Neural progenitor cell (in vitro differentiated cells): ENCODE measurements at regions not wholly inside any gene's neighbourhood (a gene's known extent, or its start where the extent isn't known, plus 50 kb on each side); places are given as distances from the start of the nearest gene placed in this dataset.
"Not testable (repeated sequence)": the region's sequence is repeated elsewhere in the genome, so short reads cannot be mapped to it uniquely, and the experiment has no call there.

Experiments used
- DNase-seq: peaks from one replicate; pipeline ENCODE4 v3.0.0-alpha.2; 2016; ENCODE audit warnings: low spot score
- H2AFZ ChIP-seq: fragments of 200-600 bp; sonication (generic); replicated peaks from 2 replicates; pipeline ENCODE4 v1.6.1; 2016; ENCODE audit warnings: antibody characterized with exemption
- H3F3A ChIP-seq: fragments of 200-600 bp; sonication (generic); 2 replicates; pipeline ENCODE4 v1.6.1; 2016; ENCODE audit warnings: antibody characterized with exemption, low read depth
- H3K27ac ChIP-seq: fragments of 200-600 bp; sonication (generic); 2 replicates; pipeline ENCODE4 v1.5.1; 2016; ENCODE audit warnings: mild to moderate bottlenecking
- H3K27me3 ChIP-seq: fragments of 200-600 bp; sonication (generic); 2 replicates; pipeline ENCODE4 v1.6.1; 2016; ENCODE audit warnings: mild to moderate bottlenecking, moderate library complexity
- H3K36me3 ChIP-seq: fragments of 200-600 bp; sonication (generic); 2 replicates; pipeline ENCODE4 v1.5.1; 2016
- H3K4me1 ChIP-seq: fragments of 200-600 bp; sonication (generic); 2 replicates; pipeline ENCODE4 v1.6.1; 2016; ENCODE audit warnings: mixed run types
- H3K4me2 ChIP-seq: fragments of 200-600 bp; sonication (generic); 2 replicates; pipeline ENCODE4 v1.6.1; 2016
- H3K4me3 ChIP-seq: fragments of 200-600 bp; sonication (generic); 2 replicates; pipeline ENCODE4 v1.5.1; 2016
- H3K79me2 ChIP-seq: fragments of 200-600 bp; sonication (generic); 2 replicates; pipeline ENCODE4 v1.6.1; 2016; ENCODE audit warnings: low read depth
- H3K9ac ChIP-seq: fragments of 200-600 bp; sonication (generic); 2 replicates; pipeline ENCODE4 v1.6.1; 2016
- H3K9me3 ChIP-seq: fragments of 200-600 bp; sonication (generic); 2 replicates; pipeline ENCODE4 v1.5.1; 2016; ENCODE audit warnings: low read depth
- H4K20me1 ChIP-seq: fragments of 200-600 bp; sonication (generic); 2 replicates; pipeline ENCODE4 v1.6.1; 2016; ENCODE audit warnings: low read depth
- H3K27ac Mint-ChIP-seq: 3 replicates; pipeline ENCODE4 v1.8.0; 2021; ENCODE audit warnings: mixed read lengths
- H3K27me3 Mint-ChIP-seq: 2 replicates; pipeline ENCODE4 v1.8.0; 2022; ENCODE audit warnings: low read depth, mild to moderate bottlenecking, inconsistent platforms, moderate library complexity, mixed read lengths; ENCODE audit not compliant: insufficient read depth
- H3K36me3 Mint-ChIP-seq: 3 replicates; pipeline ENCODE4 v1.8.0; 2021; ENCODE audit warnings: mixed read lengths
- H3K4me1 Mint-ChIP-seq: 3 replicates; pipeline ENCODE4 v1.8.0; 2021; ENCODE audit warnings: mixed read lengths
- H3K4me3 Mint-ChIP-seq: 3 replicates; pipeline ENCODE4 v1.8.0; 2021; ENCODE audit warnings: mild to moderate bottlenecking, moderate library complexity, mixed read lengths
- H3K9me3 Mint-ChIP-seq: 3 replicates; pipeline ENCODE4 v1.8.0; 2020; ENCODE audit warnings: mixed read lengths
- EZH2 ChIP-seq: fragments of 200-600 bp; sonication (generic); IDR thresholded peaks from 2 replicates; pipeline ENCODE4 v1.6.1; 2017; ENCODE audit warnings: antibody characterized with exemption, mild to moderate bottlenecking, moderate library complexity
- EZH2phosphoT487 ChIP-seq: fragments of 200-600 bp; sonication (generic); IDR thresholded peaks from 2 replicates; pipeline ENCODE4 v1.6.1; 2017; ENCODE audit warnings: antibody characterized with exemption
- TF ChIP-seq, protein P1 (sequence below): fragments of 200-600 bp; sonication (generic); IDR thresholded peaks from 2 replicates; pipeline ENCODE4 v1.5.1; 2017; ENCODE audit warnings: antibody characterized with exemption, mild to moderate bottlenecking

DNA sequence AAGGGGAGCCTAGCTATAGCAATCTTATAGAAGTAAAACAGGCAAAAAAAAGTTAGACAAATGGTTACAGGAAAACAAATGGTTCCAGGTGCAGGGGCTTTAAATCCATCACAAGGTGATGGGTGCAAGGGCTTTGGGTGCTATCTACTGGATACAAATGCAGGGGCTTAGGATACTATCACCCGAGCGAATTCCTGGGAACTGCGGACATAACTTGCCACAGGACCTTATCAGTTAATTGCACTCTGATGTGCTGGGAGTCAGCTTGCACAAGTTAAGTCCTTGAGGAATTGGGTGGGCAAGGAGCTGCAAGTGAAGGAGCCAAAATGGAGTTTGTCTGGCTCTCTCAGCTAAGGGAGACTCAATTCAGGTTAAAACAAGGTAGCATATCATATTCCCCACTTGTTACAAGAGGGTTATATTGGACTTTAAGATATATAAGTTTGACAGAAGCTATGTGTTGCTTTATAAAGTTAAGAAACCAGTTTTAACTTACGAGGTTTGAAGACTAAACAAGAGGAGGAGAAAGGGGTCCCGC lies 115.0 kb upstream of the PZP start:
- Mint-ChIP-seq H3K36me3 (peaks cover 8% of the 10 kb centered on the region), H3K27ac (no peak overlapping the region), H3K4me1 (peaks cover 13% of the 10 kb centered on the region), H3K27me3 (peaks cover 9% of the 10 kb centered on the region), H3K9me3 (no peaks in the 10 kb centered on the region), H3K4me3 (no peak overlapping the region)
- no peak overlapping the region for H3K4me3 ChIP-seq
- no peaks in the 10 kb centered on the region for H3K36me3 ChIP-seq
- H3K9me3 ChIP-seq, result no peaks in the 10 kb centered on the region
- peaks cover 7% of the 10 kb centered on the region for H3K4me1 ChIP-seq
- H4K20me1 ChIP-seq, result no peaks in the 10 kb centered on the region
- no peak overlapping the region for H3K9ac ChIP-seq
- no peak overlapping the region for H3K27ac ChIP-seq
- TF ChIP-seq EZH2phosphoT487 (no peak), EZH2 (no peak)
- TF ChIP-seq, protein P1, sequence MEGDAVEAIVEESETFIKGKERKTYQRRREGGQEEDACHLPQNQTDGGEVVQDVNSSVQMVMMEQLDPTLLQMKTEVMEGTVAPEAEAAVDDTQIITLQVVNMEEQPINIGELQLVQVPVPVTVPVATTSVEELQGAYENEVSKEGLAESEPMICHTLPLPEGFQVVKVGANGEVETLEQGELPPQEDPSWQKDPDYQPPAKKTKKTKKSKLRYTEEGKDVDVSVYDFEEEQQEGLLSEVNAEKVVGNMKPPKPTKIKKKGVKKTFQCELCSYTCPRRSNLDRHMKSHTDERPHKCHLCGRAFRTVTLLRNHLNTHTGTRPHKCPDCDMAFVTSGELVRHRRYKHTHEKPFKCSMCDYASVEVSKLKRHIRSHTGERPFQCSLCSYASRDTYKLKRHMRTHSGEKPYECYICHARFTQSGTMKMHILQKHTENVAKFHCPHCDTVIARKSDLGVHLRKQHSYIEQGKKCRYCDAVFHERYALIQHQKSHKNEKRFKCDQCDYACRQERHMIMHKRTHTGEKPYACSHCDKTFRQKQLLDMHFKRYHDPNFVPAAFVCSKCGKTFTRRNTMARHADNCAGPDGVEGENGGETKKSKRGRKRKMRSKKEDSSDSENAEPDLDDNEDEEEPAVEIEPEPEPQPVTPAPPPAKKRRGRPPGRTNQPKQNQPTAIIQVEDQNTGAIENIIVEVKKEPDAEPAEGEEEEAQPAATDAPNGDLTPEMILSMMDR, result no peak
- no peaks in the 10 kb centered on the region for H3K27me3 ChIP-seq
- no peak for DNase-seq
- no peak overlapping the region for H3K4me2 ChIP-seq
- H2AFZ ChIP-seq, result no peak overlapping the region
- peaks cover 4% of the 10 kb centered on the region for H3F3A ChIP-seq
- no peaks in the 10 kb centered on the region for H3K79me2 ChIP-seq

DNA sequence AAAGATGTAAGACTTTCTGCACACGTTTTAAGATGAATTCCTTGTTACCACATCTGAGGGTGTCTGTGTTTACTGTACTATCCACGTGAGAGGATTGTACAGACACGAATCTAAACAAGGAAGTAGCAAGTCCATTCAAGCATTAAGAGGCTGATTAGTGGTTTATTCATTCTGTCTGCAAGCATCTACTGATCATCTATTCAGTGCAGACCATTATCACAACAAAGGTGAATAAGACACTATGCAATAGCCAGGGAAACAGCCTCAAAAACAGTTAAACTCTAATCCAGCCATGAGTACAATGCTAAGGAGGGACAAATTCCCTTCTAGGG lies 111.6 kb upstream of the PZP start:
- Histone ChIP-seq H3K4me1 (peaks cover 7% of the 10 kb centered on the region), H3K4me2 (peak overlapping the region; percentile 35), H3K27me3 (no peaks in the 10 kb centered on the region), H3K9ac (no peak overlapping the region), H3K4me3 (no peak overlapping the region), H3F3A (peaks cover 4% of the 10 kb centered on the region), H3K9me3 (no peaks in the 10 kb centered on the region), H4K20me1 (no peaks in the 10 kb centered on the region), H3K36me3 (no peaks in the 10 kb centered on the region), H3K79me2 (no peaks in the 10 kb centered on the region), H3K27ac (no peak overlapping the region), H2AFZ (no peak overlapping the region)
- Mint-ChIP-seq H3K36me3 (no peaks in the 10 kb centered on the region), H3K9me3 (no peaks in the 10 kb centered on the region), H3K27me3 (peaks cover 5% of the 10 kb centered on the region), H3K27ac (peak overlapping the region; percentile 11), H3K4me1 (peaks cover 9% of the 10 kb centered on the region), H3K4me3 (no peak overlapping the region)
- DNase-seq, result no peak
- TF ChIP-seq EZH2phosphoT487 (no peak), EZH2 (no peak)
- TF ChIP-seq, protein P1, result no peak

DNA sequence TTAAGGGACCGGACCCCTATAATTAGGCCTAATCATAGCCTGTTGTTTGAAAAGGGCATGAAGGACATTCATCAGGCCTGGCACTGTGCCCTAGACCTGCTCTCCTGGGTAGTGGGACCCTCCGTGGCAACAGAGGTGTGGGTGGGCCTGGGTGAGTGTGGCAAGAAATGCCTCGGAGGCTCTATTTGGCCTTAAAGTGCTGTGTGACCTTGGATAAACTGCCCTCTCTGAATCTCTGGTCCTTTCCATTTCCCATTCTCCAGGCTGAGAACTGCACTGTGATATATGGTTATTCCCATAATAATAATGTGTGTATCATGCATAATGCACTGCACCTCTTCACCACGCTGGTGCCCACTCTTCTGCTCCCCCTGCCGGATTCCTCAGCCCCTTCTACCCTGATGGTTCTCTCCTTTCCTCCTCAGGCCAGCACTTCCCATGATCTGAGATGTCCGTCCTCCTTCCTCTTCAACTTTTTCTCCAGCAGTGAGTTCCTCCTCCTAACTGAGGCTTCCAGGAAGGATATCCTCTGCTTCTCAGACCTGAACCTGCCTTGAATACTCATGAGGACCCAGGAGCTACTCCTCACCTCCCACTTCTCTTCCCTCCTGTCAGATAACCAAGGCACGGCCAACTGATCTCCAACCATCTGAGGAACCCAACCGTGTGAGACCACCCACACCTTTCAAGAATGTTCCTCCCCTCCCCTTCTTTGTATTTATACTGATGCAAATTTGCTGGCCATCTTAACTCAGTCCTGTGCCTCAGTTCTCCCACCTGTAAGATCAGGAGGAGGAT lies 111.0 kb upstream of the PZP start:
- Histone ChIP-seq H3K4me3 (no peak overlapping the region), H4K20me1 (no peaks in the 10 kb centered on the region), H3K27me3 (no peaks in the 10 kb centered on the region), H3K4me1 (peaks cover 7% of the 10 kb centered on the region), H2AFZ (no peak overlapping the region), H3K4me2 (peak overlapping the region; percentile 35), H3K36me3 (no peaks in the 10 kb centered on the region), H3K79me2 (no peaks in the 10 kb centered on the region), H3K9me3 (no peaks in the 10 kb centered on the region), H3K9ac (no peak overlapping the region), H3K27ac (no peak overlapping the region), H3F3A (peaks cover 4% of the 10 kb centered on the region)
- TF ChIP-seq EZH2 (no peak), EZH2phosphoT487 (no peak)
- TF ChIP-seq, protein P1, result no peak
- Mint-ChIP-seq H3K27ac (peak overlapping the region; percentile 11), H3K4me1 (peaks cover 9% of the 10 kb centered on the region), H3K27me3 (peaks cover 5% of the 10 kb centered on the region), H3K9me3 (no peaks in the 10 kb centered on the region), H3K4me3 (no peak overlapping the region), H3K36me3 (no peaks in the 10 kb centered on the region)
- DNase-seq, result peak; percentile 20

DNA sequence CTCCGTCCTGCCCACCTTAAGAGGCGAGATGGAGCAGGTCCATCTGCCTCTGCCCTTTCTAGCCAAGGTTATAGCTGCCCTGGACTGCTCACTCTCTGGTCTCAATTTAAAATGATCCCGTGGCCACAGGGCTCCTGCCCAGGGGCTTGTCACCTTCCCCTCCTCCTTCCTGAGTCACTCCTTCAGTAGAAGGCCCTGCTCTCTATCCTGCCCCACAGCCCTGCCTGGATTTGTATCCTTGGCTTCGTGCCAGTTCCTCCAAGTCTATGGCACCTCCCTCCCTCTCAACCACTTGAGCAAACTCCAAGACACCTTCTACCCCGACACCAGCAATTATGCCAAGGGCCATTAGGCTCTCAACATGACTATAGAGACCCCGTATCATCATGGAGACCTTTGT lies 105.3 kb upstream of the PZP start:
- H3K36me3 ChIP-seq, H3K27me3 ChIP-seq, H3K9me3 ChIP-seq, DNase-seq, H3K36me3 Mint-ChIP-seq, H3K4me3 Mint-ChIP-seq, H3K4me1 ChIP-seq, H4K20me1 ChIP-seq, H3K79me2 ChIP-seq, H3K27ac ChIP-seq, H2AFZ ChIP-seq, H3K27me3 Mint-ChIP-seq, H3K4me3 ChIP-seq, H3F3A ChIP-seq, H3K9ac ChIP-seq, H3K4me1 Mint-ChIP-seq, H3K27ac Mint-ChIP-seq, H3K9me3 Mint-ChIP-seq, H3K4me2 ChIP-seq: not testable (repeated sequence)

DNA sequence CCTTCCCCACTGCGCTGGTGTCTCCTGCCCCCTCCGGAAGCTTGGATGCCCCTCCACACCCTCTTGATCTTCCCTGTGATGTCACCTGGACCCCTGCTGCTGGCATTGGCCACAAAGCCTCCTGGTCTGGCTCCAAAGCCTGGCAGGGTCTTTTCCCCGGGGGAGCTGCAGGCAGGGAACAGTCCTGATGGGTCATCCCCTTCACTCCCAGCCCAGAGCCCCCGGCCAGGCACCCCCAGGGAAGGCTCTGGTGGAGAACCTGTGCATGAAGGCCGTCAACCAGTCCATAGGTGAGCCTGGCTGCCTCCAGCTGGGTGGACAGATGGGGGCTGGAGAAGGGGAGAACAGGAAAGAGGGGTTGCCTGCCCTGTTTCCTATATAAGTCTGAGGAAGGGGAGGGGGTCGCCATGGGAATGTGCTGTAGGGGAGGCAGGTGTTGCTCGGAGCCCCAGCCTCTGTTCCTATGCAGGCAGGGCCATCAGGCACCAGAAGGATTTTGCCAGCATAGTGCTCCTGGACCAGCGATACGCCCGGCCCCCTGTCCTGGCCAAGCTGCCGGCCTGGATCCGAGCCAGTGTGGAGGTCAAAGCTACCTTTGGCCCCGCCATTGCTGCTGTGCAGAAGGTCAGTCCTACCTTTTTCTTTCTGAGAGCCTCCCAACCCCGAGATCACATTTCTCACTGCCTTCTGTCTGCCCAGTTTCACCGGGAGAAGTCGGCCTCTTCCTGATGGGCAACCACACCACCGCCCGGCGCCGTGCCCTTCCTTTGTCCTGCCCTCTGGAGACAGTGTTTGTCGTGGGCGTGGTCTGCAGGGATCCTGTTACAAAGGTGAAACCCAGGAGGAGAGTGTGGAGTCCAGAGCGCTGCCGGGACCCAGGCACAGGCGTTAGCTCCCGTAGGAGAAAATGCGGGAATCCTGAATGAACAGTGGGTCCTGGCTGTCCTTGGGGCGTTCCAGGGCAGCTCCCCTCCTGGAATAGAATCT lies 104.5 kb upstream of the PZP start:
- H3K9me3 ChIP-seq, H3K4me1 ChIP-seq, H3K36me3 ChIP-seq, H3K27me3 ChIP-seq, H3K36me3 Mint-ChIP-seq, H3K9ac ChIP-seq, H3K27ac Mint-ChIP-seq, H3K4me1 Mint-ChIP-seq, H3F3A ChIP-seq, H3K27ac ChIP-seq, H3K4me3 ChIP-seq, H3K79me2 ChIP-seq, H4K20me1 ChIP-seq, H3K9me3 Mint-ChIP-seq, DNase-seq, H3K4me3 Mint-ChIP-seq, H3K4me2 ChIP-seq, H2AFZ ChIP-seq, H3K27me3 Mint-ChIP-seq: not testable (repeated sequence)
